Peyer's patch (tissue), 4 donors: ENCODE measurements at regions not wholly inside any gene's neighbourhood (a gene's known extent, or its start where the extent isn't known, plus 50 kb on each side); places are given as distances from the start of the nearest gene placed in this dataset.

Source experiments
- POLR2A ChIP-seq, 2 donors: fragments of 450-650 bp; IDR thresholded peaks; one replicate each; pipeline ENCODE4 v1.5.1; 2017; ENCODE audit warnings: antibody characterized with exemption in 2 of 2, mild to moderate bottlenecking in 2 of 2, moderate library complexity in 2 of 2
- TF ChIP-seq, protein P1 (sequence below), 6 experiments: fragments of 450-650 bp in 4 of 6; fragments of 200-600 bp in 2 of 6; sonication (generic) in 1 of 6; IDR thresholded peaks; one replicate each; pipeline ENCODE4 v1.5.1; 2017 to 2019; ENCODE audit warnings: antibody characterized with exemption in 6 of 6, mild to moderate bottlenecking in 3 of 6, moderate library complexity in 1 of 6

DNA sequence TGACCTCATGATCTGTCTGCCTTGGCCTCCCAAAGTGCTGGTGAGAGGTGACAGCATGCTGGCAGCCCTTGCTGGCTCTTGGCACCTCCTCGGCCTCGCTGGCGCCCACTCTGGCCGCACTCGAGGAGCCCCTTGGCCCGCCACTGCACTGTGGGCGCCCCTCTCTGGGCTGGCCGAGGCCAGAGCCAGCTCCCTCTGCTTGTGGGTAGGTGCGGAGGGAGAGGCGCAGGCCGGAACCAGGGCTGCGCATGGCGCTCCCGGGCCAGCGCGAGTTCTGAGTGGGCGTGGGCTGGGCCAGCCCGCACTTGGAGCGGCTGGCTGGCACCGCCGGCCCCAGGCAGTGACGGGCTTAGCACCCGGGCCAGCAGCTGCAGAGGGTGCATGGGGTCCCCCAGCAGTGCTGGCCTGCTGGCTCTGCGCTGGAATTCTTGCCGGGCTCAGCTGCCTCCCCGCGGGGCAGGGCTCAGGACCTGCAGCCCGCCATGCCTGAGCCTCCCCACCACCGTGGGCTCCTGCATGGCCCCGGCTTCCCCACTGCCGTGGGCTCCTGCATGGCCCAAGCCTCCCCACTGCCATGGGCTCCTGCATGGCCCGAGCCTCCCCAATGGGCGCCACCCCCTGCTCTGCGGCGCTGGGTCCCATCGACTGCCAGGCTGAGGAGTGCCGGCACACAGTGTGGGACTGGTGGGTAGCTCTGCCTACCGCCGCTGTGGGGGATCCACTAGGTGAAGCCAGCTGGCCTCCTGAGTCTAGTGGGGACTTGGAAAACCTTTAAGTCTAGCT is 76.4 kb upstream of the OSBPL11 start:
- TF ChIP-seq, protein P1, sequence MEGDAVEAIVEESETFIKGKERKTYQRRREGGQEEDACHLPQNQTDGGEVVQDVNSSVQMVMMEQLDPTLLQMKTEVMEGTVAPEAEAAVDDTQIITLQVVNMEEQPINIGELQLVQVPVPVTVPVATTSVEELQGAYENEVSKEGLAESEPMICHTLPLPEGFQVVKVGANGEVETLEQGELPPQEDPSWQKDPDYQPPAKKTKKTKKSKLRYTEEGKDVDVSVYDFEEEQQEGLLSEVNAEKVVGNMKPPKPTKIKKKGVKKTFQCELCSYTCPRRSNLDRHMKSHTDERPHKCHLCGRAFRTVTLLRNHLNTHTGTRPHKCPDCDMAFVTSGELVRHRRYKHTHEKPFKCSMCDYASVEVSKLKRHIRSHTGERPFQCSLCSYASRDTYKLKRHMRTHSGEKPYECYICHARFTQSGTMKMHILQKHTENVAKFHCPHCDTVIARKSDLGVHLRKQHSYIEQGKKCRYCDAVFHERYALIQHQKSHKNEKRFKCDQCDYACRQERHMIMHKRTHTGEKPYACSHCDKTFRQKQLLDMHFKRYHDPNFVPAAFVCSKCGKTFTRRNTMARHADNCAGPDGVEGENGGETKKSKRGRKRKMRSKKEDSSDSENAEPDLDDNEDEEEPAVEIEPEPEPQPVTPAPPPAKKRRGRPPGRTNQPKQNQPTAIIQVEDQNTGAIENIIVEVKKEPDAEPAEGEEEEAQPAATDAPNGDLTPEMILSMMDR (IDR thresholded peaks at IDR 0.05), result no peak
- no peak for TF ChIP-seq POLR2A (IDR thresholded peaks at IDR 0.05)
